ENCODE measurements at regions not wholly inside any gene's neighbourhood (a gene's known extent, or its start where the extent isn't known, plus 50 kb on each side); places are given as distances from the start of the nearest gene placed in this dataset.

GRCh38 chr5:124922255-124922975 is 176.0 kb upstream of the ZNF608 start:
- TF ChIP-seq POLR2A (IDR thresholded peaks at IDR 0.05): no peak
- no peak for TF ChIP-seq CTCF (IDR thresholded peaks at IDR 0.05)

All from lower leg skin (tissue), 3 donors.